NCI-H128 (cell line): ENCODE measurements at regions not wholly inside any gene's neighbourhood (a gene's known extent, or its start where the extent isn't known, plus 50 kb on each side); places are given as distances from the start of the nearest gene placed in this dataset.
"Not testable (repeated sequence)": the region's sequence is repeated elsewhere in the genome, so short reads cannot be mapped to it uniquely, and the experiment has no call there.

Experiments used
- DNase-seq: peaks from one replicate; lab custom pipeline; 2025; ENCODE audit not compliant: unreplicated experiment; lab: John Stamatoyannopoulos, UW

GRCh38 chr1:29593601-29594382 lies 357.5 kb downstream of the PTPRU start:
- no peak for DNase-seq

GRCh38 chr1:29592731-29593130 lies 356.4 kb downstream of the PTPRU start:
- no peak for DNase-seq

GRCh38 chr1:29592261-29592615 lies 355.9 kb downstream of the PTPRU start:
- DNase-seq, result no peak

GRCh38 chr1:29591601-29592260 lies 355.4 kb downstream of the PTPRU start:
- no peak for DNase-seq

- no peak for DNase-seq
These were observed 354.6 kb downstream of the PTPRU start for GRCh38 chr1:29590583-29591565.

- not testable (repeated sequence) for DNase-seq
These were observed 353.4 kb downstream of the PTPRU start for GRCh38 chr1:29589716-29590115.

GRCh38 chr1:29586991-29587745 lies 350.8 kb downstream of the PTPRU start:
- no peak for DNase-seq

- DNase-seq, result no peak
These were observed 349.9 kb downstream of the PTPRU start for GRCh38 chr1:29586215-29586614.

GRCh38 chr1:29585656-29586055 lies 349.3 kb downstream of the PTPRU start:
- no peak for DNase-seq

- DNase-seq, result no peak
These were observed 348.9 kb downstream of the PTPRU start for GRCh38 chr1:29585201-29585600.

- no peak for DNase-seq
These were observed 348.5 kb downstream of the PTPRU start for GRCh38 chr1:29584776-29585175.

- DNase-seq, result no peak
These were observed 348.0 kb downstream of the PTPRU start for GRCh38 chr1:29584362-29584761.

GRCh38 chr1:29583727-29584126 lies 347.4 kb downstream of the PTPRU start:
- no peak for DNase-seq

- DNase-seq, result no peak
These were observed 344.9 kb downstream of the PTPRU start for GRCh38 chr1:29581256-29581655.

- no peak for DNase-seq
These were observed 343.6 kb downstream of the PTPRU start for GRCh38 chr1:29579821-29580425.

GRCh38 chr1:29577512-29577911 lies 341.2 kb downstream of the PTPRU start:
- DNase-seq, result no peak

GRCh38 chr1:29576510-29576909 lies 340.2 kb downstream of the PTPRU start:
- DNase-seq, result no peak

- no peak for DNase-seq
These were observed 339.5 kb downstream of the PTPRU start for GRCh38 chr1:29575826-29576225.

- DNase-seq, result no peak
These were observed 339.0 kb downstream of the PTPRU start for GRCh38 chr1:29575277-29575676.

- DNase-seq, result no peak
These were observed 338.5 kb downstream of the PTPRU start for GRCh38 chr1:29574871-29575270.
